Tibial nerve (tissue), 4 donors: ENCODE measurements at regions not wholly inside any gene's neighbourhood (a gene's known extent, or its start where the extent isn't known, plus 50 kb on each side); places are given as distances from the start of the nearest gene placed in this dataset.

ENCODE experiments used
- DNase-seq, 2 donors: peaks; one replicate each; pipeline ENCODE4 v3.0.0-alpha.2; 2019; ENCODE audit warnings: low spot score in 2 of 2
- H3K27ac ChIP-seq, 4 donors: fragments of 200-600 bp; sonication (generic) in 3 of 4; one replicate each; pipeline ENCODE4 v1.5.1; 2017 to 2019; ENCODE audit warnings: mild to moderate bottlenecking in 1 of 4
- H3K27me3 ChIP-seq, 2 donors: fragments of 200-600 bp; sonication (generic) in 1 of 2; one replicate each; pipeline versions ENCODE4 v1.5.1 to v1.6.0; 2017 to 2019
- H3K36me3 ChIP-seq, 3 donors: fragments of 200-600 bp; sonication (generic); one replicate each; pipeline ENCODE4 v1.5.1; 2018 to 2019
- H3K4me1 ChIP-seq, 4 donors: fragments of 200-600 bp; sonication (generic) in 3 of 4; one replicate each; pipeline ENCODE4 v1.5.1; 2017 to 2019
- H3K4me3 ChIP-seq, 4 donors: fragments of 200-600 bp; sonication (generic) in 3 of 4; one replicate each; pipeline ENCODE4 v1.5.1; 2017 to 2019; ENCODE audit warnings: mild to moderate bottlenecking in 1 of 4, moderate library complexity in 1 of 4
- H3K9me3 ChIP-seq, 4 donors: fragments of 200-600 bp; sonication (generic) in 3 of 4; one replicate each; pipeline ENCODE4 v1.5.1; 2017 to 2019
- EP300 ChIP-seq, 2 donors: sonication (generic); formaldehyde crosslinking; IDR thresholded peaks; one replicate each; pipeline ENCODE4 v1.6.1; 2017; ENCODE audit warnings: antibody characterized with exemption in 2 of 2, mild to moderate bottlenecking in 1 of 2
- POLR2A ChIP-seq, 2 donors: fragments of 450-650 bp; IDR thresholded peaks; one replicate each; pipeline ENCODE4 v1.6.1; 2017; ENCODE audit warnings: antibody characterized with exemption in 2 of 2, mild to moderate bottlenecking in 2 of 2, moderate library complexity in 2 of 2
- WGBS, 2 donors: methylation state at CpG; one replicate each; pipeline ENCODE4 v1.1.5; 2018; 5-methylcytosine and 5-hydroxymethylcytosine counted together
- TF ChIP-seq, protein P1 (sequence below), 5 experiments: fragments of 200-600 bp in 3 of 5; fragments of 450-650 bp in 2 of 5; sonication (generic) in 3 of 5; IDR thresholded peaks; one replicate each; pipeline ENCODE4 v1.5.1; 2016 to 2019; ENCODE audit warnings: antibody characterized with exemption in 5 of 5, mild to moderate bottlenecking in 3 of 5, moderate library complexity in 2 of 5

DNA sequence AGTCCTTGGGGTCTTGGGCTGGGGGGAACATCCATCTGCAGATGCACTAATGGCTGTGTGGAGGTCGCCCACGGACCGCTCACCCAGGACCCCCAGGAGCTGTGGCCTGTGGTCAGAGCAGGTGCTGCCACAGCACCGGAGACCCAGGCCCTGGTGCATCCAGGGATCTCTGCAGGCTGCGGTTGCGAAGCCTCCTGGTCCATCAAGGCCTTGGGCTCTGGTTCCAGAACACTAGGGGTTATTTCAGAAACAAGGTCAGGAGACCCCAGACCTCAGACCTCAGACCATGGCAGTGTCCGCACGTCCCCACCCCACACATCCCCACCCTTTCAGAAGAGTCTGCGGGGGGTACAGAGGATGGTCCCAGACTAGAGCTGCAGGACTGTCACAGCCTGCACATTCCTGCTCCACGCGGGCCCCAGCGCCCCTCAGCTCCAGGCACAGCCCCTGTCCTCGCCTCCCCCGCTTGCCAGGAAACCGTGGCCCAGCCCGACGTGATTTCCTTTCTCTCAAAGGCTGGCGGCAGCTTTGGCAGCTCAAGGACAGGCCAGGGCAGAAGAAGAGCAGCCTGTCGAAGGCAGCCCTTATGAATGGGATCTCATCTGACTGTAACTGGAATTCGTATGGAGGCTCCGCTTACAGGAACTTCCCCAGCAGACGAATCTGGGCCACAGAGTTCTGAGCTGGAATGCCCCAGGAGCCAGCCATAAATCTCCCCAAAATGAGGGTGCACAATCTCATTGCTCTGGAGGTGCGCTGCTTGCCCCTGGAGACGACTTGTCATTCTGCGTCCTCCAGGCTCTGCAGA is 136.2 kb upstream of the RET start:
- H3K9me3 ChIP-seq, result no peaks in the 10 kb centered on the region
- no peaks in the 10 kb centered on the region for H3K36me3 ChIP-seq
- TF ChIP-seq POLR2A (IDR thresholded peaks at IDR 0.05) (no peak), EP300 (IDR thresholded peaks at IDR 0.05) (no peak)
- TF ChIP-seq, protein P1, sequence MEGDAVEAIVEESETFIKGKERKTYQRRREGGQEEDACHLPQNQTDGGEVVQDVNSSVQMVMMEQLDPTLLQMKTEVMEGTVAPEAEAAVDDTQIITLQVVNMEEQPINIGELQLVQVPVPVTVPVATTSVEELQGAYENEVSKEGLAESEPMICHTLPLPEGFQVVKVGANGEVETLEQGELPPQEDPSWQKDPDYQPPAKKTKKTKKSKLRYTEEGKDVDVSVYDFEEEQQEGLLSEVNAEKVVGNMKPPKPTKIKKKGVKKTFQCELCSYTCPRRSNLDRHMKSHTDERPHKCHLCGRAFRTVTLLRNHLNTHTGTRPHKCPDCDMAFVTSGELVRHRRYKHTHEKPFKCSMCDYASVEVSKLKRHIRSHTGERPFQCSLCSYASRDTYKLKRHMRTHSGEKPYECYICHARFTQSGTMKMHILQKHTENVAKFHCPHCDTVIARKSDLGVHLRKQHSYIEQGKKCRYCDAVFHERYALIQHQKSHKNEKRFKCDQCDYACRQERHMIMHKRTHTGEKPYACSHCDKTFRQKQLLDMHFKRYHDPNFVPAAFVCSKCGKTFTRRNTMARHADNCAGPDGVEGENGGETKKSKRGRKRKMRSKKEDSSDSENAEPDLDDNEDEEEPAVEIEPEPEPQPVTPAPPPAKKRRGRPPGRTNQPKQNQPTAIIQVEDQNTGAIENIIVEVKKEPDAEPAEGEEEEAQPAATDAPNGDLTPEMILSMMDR (IDR thresholded peaks at IDR 0.05), result no peak
- H3K27me3 ChIP-seq, result no peaks in the 10 kb centered on the region
- no peak overlapping the region for H3K27ac ChIP-seq
- no peaks in the 10 kb centered on the region for H3K4me1 ChIP-seq
- H3K4me3 ChIP-seq, result no peak overlapping the region
- DNase-seq, result no peak
- 65 to 69% methylated on average over 18 to 25 of the region's 25 CpGs for WGBS, 2 donors

DNA sequence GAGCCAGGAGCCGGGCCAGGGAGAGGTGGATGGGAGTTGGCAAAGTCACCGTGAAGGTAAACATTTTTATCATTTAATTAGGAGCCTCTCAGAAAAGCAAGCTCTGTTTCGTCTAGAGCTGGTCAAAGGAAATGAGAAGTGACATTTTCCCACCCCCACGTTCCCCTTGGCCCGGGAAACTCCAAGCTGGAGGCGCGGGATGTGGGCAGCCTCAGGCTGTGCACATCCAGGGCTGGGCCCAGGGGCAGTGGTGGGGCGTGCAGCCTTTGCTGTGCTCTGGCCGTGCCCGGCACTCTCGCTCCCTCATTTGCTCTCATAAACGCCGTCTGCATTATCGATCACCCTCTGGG is 135.6 kb upstream of the RET start:
- WGBS, 2 donors, result 48 to 59% methylated on average over 14 of the region's 14 CpGs
- H3K4me1 ChIP-seq, result no peaks in the 10 kb centered on the region
- DNase-seq, result no peak
- no peak overlapping the region for H3K27ac ChIP-seq
- no peaks in the 10 kb centered on the region for H3K9me3 ChIP-seq
- TF ChIP-seq, protein P1 (IDR thresholded peaks at IDR 0.05), result no peak
- no peak for TF ChIP-seq POLR2A (IDR thresholded peaks at IDR 0.05)
- no peak for TF ChIP-seq EP300 (IDR thresholded peaks at IDR 0.05)
- H3K36me3 ChIP-seq, result no peaks in the 10 kb centered on the region
- no peaks in the 10 kb centered on the region for H3K27me3 ChIP-seq
- H3K4me3 ChIP-seq, result no peak overlapping the region

DNA sequence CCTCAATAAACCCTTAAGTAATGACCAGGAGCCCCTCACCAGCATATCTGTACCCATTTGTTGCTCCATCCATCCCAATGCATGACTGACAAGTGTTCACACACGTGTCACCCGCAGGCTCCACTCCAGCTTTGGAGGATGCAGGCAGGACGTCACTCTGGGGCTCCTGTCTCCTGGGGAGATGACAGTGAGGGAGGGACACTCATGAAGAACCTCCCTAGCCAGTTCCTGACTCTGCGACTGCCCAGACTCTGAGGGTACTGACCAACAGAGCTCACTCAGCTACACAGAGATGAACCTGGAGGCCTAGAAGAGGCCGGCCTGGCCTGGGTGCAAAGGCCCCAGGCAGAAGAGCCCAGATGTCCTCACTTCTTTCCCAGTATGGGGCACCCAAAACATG is 135.1 kb upstream of the RET start:
- TF ChIP-seq EP300 (IDR thresholded peaks at IDR 0.05), result no peak
- TF ChIP-seq POLR2A (IDR thresholded peaks at IDR 0.05), result no peak
- TF ChIP-seq, protein P1 (IDR thresholded peaks at IDR 0.05), result no peak
- no peak overlapping the region for H3K27ac ChIP-seq
- H3K4me1 ChIP-seq, result no peaks in the 10 kb centered on the region
- H3K9me3 ChIP-seq, result no peaks in the 10 kb centered on the region
- DNase-seq, result no peak
- no peaks in the 10 kb centered on the region for H3K27me3 ChIP-seq
- H3K36me3 ChIP-seq, result no peaks in the 10 kb centered on the region
- H3K4me3 ChIP-seq, result no peak overlapping the region
- 72 to 86% methylated on average over 4 to 5 of the region's 5 CpGs for WGBS, 2 donors

DNA sequence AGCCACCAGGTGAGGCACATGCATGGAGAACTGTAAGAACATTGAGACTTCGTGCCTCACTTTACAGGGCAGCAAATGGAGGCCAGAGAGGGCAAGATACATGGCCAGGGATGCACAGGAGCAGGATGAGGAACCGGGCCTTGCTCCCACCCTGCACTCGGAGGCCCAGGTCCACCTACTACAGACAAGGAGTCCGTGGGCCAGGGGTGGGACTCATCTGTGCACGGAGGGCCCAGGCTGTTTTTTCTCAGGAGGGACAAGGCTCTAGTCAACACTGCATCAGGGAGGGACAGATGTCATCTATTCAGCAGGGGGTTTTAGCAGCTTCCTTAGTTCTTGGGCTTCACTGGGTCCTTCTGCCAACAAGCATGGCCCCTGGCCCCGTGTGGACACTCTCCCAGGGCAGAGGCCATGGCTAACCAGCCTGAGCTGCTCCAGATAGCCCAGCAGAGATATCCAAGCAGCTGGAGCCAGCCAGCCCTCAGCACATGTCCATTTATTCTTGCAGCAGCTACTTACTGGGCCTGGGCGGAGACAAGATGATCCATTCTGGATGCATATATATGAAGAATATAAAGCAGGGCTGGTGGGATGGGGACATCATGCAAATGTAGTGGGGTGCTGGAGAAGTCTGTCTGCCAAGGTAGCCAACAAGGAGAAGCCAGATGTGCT is 134.5 kb upstream of the RET start:
- WGBS, 2 donors, result 81 to 85% methylated on average over 7 of the region's 7 CpGs
- Histone ChIP-seq H3K27me3 (no peaks in the 10 kb centered on the region), H3K27ac (no peak overlapping the region), H3K9me3 (peaks cover 0 to under 1% (median 0%) of the 10 kb centered on the region in 4 donors), H3K4me1 (no peaks in the 10 kb centered on the region), H3K4me3 (no peak overlapping the region), H3K36me3 (no peaks in the 10 kb centered on the region)
- TF ChIP-seq POLR2A (IDR thresholded peaks at IDR 0.05), result no peak
- TF ChIP-seq EP300 (IDR thresholded peaks at IDR 0.05), result no peak
- TF ChIP-seq, protein P1 (IDR thresholded peaks at IDR 0.05), result no peak
- no peak for DNase-seq
